A673 (cell line): ENCODE measurements at regions not wholly inside any gene's neighbourhood (a gene's known extent, or its start where the extent isn't known, plus 50 kb on each side); places are given as distances from the start of the nearest gene placed in this dataset.

Source experiments
- BruUV-seq: library from RNA; stranded (reverse); fragments of 400-500 nt; replicated peaks from 2 replicates; lab custom pipeline; 2021; lab: Mats Ljungman, UMichigan
- CTCF ChIA-PET: fragments of 300-600 bp; sonication (Branson Sonifier 250); formaldehyde crosslinking; loops from one replicate; lab custom pipeline; 2022; ENCODE audit warnings: antibody characterized with exemption; lab: Charles Lee
- POLR2A ChIA-PET: fragments of 300-600 bp; sonication (Branson Sonifier 250); formaldehyde crosslinking; loops from one replicate; lab custom pipeline; 2022; ENCODE audit warnings: antibody characterized with exemption; ENCODE audit not compliant: low non-redundant PET; lab: Charles Lee
- DNase-seq: peaks from one replicate; pipeline ENCODE4 v3.0.0-alpha.2; 2015; ENCODE audit warnings: low spot score
- H3K27ac ChIP-seq: fragments of 200-600 bp; sonication (generic); 2 replicates; pipeline ENCODE4 v1.5.1; 2016; ENCODE audit warnings: mixed run types, low read depth, mild to moderate bottlenecking, mixed read lengths, antibody characterized with exemption, low read length; ENCODE audit not compliant: poor library complexity, severe bottlenecking
- H3K27me3 ChIP-seq: fragments of 200-600 bp; sonication (generic); replicated peaks from 2 replicates; pipeline ENCODE4 v1.6.1; 2017; ENCODE audit warnings: mixed run types, low read depth, mild to moderate bottlenecking, mixed read lengths, antibody characterized with exemption, low read length; ENCODE audit not compliant: insufficient read depth, poor library complexity
- H3K36me3 ChIP-seq: fragments of 200-600 bp; sonication (generic); 2 replicates; pipeline ENCODE4 v1.6.1; 2016; ENCODE audit warnings: mixed run types, mild to moderate bottlenecking, mixed read lengths, antibody characterized with exemption, low read length; ENCODE audit not compliant: insufficient read depth, poor library complexity, severe bottlenecking
- H3K4me1 ChIP-seq: fragments of 200-600 bp; sonication (generic); 2 replicates; pipeline ENCODE4 v1.6.1; 2017; ENCODE audit warnings: mixed run types, mild to moderate bottlenecking, mixed read lengths, antibody characterized with exemption, low read length; ENCODE audit not compliant: insufficient read depth, poor library complexity, severe bottlenecking
- H3K4me3 ChIP-seq: fragments of 200-600 bp; sonication (generic); 2 replicates; pipeline ENCODE4 v1.5.1; 2016; ENCODE audit warnings: low read depth, mixed run types, mild to moderate bottlenecking, mixed read lengths, low read length; ENCODE audit not compliant: poor library complexity, severe bottlenecking
- H3K9me3 ChIP-seq: fragments of 200-600 bp; sonication (generic); 2 replicates; pipeline ENCODE4 v1.6.1; 2016; ENCODE audit warnings: mixed run types, low read depth, mild to moderate bottlenecking, mixed read lengths, antibody characterized with exemption, low read length; ENCODE audit not compliant: poor library complexity, severe bottlenecking
- CTCF ChIP-seq: fragments of 300-800, 200-600 bp; sonication (generic); conservative IDR thresholded peaks from 2 replicates; pipeline ENCODE4 v1.5.1; 2017; ENCODE audit warnings: low read depth, mild to moderate bottlenecking, antibody characterized with exemption, low read length, moderate library complexity, mixed read lengths
- EZH2 ChIP-seq: fragments of 200-600 bp; sonication (generic); IDR thresholded peaks from 2 replicates; pipeline ENCODE4 v1.6.1; 2017; ENCODE audit warnings: borderline replicate concordance, low read depth, mild to moderate bottlenecking, mixed read lengths, antibody characterized with exemption, low read length; ENCODE audit not compliant: poor library complexity, severe bottlenecking
- intact Hi-C: fragments of 100-400 bp; cut with micrococcal nuclease; formaldehyde crosslinking; loops from one replicate; pipeline ENCODE4 v1.10.0; 2022; ENCODE audit not compliant: unreplicated experiment

DNA sequence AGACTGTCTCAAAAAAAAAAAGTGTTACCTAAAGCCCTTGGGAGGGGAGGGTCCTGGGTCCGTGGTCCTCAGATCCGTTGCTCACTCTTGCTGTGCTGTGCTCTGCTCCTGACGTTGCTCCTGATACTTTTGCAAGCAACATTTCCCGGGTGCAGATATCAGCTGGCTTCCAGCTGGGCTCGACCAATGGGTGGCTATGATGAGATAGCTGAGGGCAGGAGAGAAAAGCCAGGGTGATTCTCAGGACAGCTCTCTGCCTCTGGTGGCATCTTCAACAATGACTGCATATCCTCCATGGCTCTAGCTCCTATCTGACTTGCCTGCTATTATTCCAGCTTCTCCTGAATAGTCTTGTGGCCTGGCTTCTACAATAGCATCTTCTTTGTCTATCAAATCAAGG, 134.5 kb downstream of the RPS12 start:
- POLR2A ChIA-PET, result no interaction called here
- CTCF ChIA-PET, result interaction anchor here (0.6 kb wide), 1 partner anchor 336 kb away, joined by 3 read pairs; no protein-coding TSS in a partner anchor

DNA sequence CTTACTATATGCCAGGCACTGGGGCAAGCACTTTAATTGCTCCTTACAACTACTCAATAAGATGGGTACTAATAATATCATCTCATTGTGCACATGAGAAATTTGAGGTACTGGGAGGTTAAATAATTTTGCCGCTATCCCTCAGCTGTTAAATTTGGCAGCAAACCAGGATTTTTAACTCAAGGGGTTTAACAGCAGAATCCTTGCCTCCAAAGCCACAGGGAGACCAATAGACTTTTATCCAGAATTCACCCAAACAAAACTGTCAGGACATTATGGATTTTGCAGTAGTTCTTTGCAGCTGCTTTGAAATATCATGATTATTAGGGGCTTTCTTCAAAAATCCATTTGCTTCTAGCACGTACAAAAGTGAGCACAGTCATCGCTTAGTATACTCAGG, 136.2 kb downstream of the RPS12 start:
- no peak for DNase-seq
- Histone ChIP-seq H3K27me3 (peaks cover 91% of the 10 kb centered on the region), H3K27ac (no peak overlapping the region), H3K9me3 (no peaks in the 10 kb centered on the region), H3K4me3 (no peak overlapping the region), H3K4me1 (no peaks in the 10 kb centered on the region), H3K36me3 (no peaks in the 10 kb centered on the region)
- ChIA-PET POLR2A (no interaction called here), CTCF (no interaction called here)
- intact Hi-C loops, result loop anchor here (10.0 kb wide), 2 partner anchors 286 to 964 kb away; no protein-coding TSS in a partner anchor
- TF ChIP-seq EZH2, result no peak
- no peak for TF ChIP-seq CTCF
- BruUV-seq, result no TSS peak

More for the DNA sequence above, 134.5 kb downstream of the RPS12 start:
- intact Hi-C loops, result no loop called here
- no peak for DNase-seq
- Histone ChIP-seq H3K36me3 (no peaks in the 10 kb centered on the region), H3K4me3 (no peak overlapping the region), H3K9me3 (no peaks in the 10 kb centered on the region), H3K4me1 (no peaks in the 10 kb centered on the region), H3K27me3 (peaks cover 74% of the 10 kb centered on the region), H3K27ac (no peak overlapping the region)
- no peak for TF ChIP-seq CTCF
- BruUV-seq, result no TSS peak

DNA sequence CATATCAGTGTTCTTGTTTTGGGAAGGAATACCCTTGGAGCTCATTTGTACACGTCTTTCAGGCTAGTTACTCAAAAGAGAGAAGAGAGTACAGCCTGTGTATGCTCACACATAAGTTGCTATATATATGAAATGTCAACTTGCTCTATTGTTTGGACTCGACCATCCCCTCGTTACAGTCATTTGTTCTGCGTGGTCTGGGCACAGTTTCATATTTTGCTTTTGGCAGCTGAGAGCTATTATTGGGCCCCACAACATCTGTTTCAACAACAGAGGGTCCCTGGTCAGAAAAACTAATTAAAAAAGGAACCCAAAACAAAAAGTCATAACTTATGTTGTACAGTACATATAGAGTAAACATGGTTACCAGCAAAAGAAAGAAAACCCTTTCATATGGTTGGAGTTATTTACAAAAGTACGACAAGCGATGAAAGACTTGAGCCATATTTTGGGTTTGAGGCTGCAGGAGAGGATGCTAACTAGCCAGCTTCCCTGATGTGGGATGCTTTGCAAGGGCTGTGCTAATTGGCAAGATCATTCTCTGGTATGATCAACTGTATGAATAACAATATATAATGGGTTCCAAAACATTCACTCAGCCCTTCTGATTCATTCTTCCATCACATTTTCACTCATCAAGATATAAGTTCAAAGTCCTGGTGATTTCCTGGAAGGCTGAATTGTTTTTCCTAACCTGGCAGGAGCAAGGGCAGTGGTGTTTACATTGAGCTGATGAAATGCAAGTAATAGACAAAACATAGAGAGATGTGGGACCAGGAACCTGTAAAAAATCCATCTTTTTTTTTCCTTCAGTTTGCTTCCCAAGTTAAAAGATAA, 137.9 kb downstream of the RPS12 start:
- no TSS peak for BruUV-seq
- CTCF ChIA-PET, result interaction anchor here (0.6 kb wide), 1 partner anchor 12 kb away, joined by 3 read pairs; no protein-coding TSS in a partner anchor

More for the DNA sequence above, 137.9 kb downstream of the RPS12 start:
- H3K27me3 ChIP-seq, result peaks cover 96% of the 10 kb centered on the region
- no peaks in the 10 kb centered on the region for H3K4me1 ChIP-seq
- H3K9me3 ChIP-seq, result no peaks in the 10 kb centered on the region
- no peak overlapping the region for H3K4me3 ChIP-seq
- intact Hi-C loops, result loop anchor here (10.0 kb wide), 2 partner anchors 287 to 963 kb away; no protein-coding TSS in a partner anchor
- no peak overlapping the region for H3K27ac ChIP-seq
- no peak for DNase-seq
- TF ChIP-seq CTCF (no peak), EZH2 (no peak)
- POLR2A ChIA-PET, result no interaction called here
- no peaks in the 10 kb centered on the region for H3K36me3 ChIP-seq
